ENCODE measurements at regions not wholly inside any gene's neighbourhood (a gene's known extent, or its start where the extent isn't known, plus 50 kb on each side); places are given as distances from the start of the nearest gene placed in this dataset.

DNA sequence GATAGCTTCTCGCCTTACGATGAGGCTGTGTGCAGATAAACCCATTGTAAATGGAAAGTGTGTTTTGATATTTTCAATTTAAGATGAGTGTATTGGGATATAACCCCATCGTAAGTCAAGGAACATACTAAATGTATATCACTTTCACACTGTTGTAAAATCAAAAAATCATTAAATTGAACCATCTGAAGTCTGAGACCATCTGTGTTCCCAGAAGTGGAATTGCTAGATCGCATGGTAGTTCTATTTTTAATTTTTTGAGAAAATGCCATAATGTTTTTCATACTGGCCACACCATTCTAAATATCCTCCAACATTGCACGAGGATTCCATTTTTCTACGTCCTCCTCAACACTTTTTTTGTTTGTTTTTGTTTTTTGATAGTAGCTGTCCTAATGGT is 209.1 kb upstream of the MTPN start:
- TF ChIP-seq CTCF (IDR thresholded peaks at IDR 0.05; ENCODE audit: unreplicated experiment) = no peak
- no peaks in the 10 kb centered on the region for H3K36me3 Mint-ChIP-seq (ENCODE audit: insufficient read depth, unreplicated experiment)
- no peak overlapping the region for H3K4me3 Mint-ChIP-seq (ENCODE audit: low read depth, unreplicated experiment)
- H3K9me3 Mint-ChIP-seq (ENCODE audit: low read depth, unreplicated experiment) = peaks cover 13% of the 10 kb centered on the region
- no peaks in the 10 kb centered on the region for H3K27me3 Mint-ChIP-seq (ENCODE audit: unreplicated experiment)
- H3K4me1 Mint-ChIP-seq (ENCODE audit: low read depth, unreplicated experiment) = no peaks in the 10 kb centered on the region
- H3K27ac Mint-ChIP-seq (ENCODE audit: unreplicated experiment) = no peak overlapping the region
- CTCF ChIA-PET = no interaction called here
- no TSS peak for BruUV-seq (replicated peaks)
- intact Hi-C loops (cut with micrococcal nuclease; ENCODE audit: unreplicated experiment) = no loop called here
- no peak for DNase-seq

- no TSS peak for BruUV-seq (replicated peaks)
- no peaks in the 10 kb centered on the region for H3K27me3 Mint-ChIP-seq (ENCODE audit: unreplicated experiment)
- peaks cover 13% of the 10 kb centered on the region for H3K9me3 Mint-ChIP-seq (ENCODE audit: low read depth, unreplicated experiment)
- no peaks in the 10 kb centered on the region for H3K36me3 Mint-ChIP-seq (ENCODE audit: insufficient read depth, unreplicated experiment)
- no peak for TF ChIP-seq CTCF (IDR thresholded peaks at IDR 0.05; ENCODE audit: unreplicated experiment)
- DNase-seq = no peak
- intact Hi-C loops (cut with micrococcal nuclease; ENCODE audit: unreplicated experiment) = no loop called here
- CTCF ChIA-PET = interaction anchor here (0.5 kb wide), 1 partner anchor 120 kb away, joined by 4 read pairs; no protein-coding TSS in a partner anchor
- no peak overlapping the region for H3K27ac Mint-ChIP-seq (ENCODE audit: unreplicated experiment)
- no peaks in the 10 kb centered on the region for H3K4me1 Mint-ChIP-seq (ENCODE audit: low read depth, unreplicated experiment)
- no peak overlapping the region for H3K4me3 Mint-ChIP-seq (ENCODE audit: low read depth, unreplicated experiment)
These were observed 207.6 kb upstream of the MTPN start for GRCh38 chr7:136184719-136185118.

DNA sequence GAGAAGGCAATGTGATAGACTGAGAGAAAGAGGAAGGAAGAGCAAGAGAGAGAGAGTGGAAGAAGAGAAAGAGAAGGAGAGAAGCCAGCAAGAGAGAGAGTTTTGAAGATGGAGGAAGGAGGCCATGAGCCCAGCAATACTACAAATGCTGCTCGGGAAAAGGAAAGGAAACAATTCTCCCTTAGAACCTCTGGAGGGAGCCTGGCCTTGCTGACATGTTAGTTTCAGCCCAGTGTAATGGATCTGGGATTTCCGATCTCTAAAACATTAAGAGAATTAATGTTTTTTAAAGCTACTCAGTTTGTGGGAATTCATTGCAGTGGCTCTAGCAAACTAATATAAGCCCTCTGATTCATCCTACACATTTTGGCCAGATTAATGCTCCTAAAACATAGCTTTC is 206.8 kb upstream of the MTPN start:
- intact Hi-C loops (cut with micrococcal nuclease; ENCODE audit: unreplicated experiment) = no loop called here
- no peaks in the 10 kb centered on the region for H3K4me1 Mint-ChIP-seq (ENCODE audit: low read depth, unreplicated experiment)
- no peak overlapping the region for H3K27ac Mint-ChIP-seq (ENCODE audit: unreplicated experiment)
- H3K9me3 Mint-ChIP-seq (ENCODE audit: low read depth, unreplicated experiment) = peaks cover 13% of the 10 kb centered on the region
- no peak for TF ChIP-seq CTCF (IDR thresholded peaks at IDR 0.05; ENCODE audit: unreplicated experiment)
- no peaks in the 10 kb centered on the region for H3K27me3 Mint-ChIP-seq (ENCODE audit: unreplicated experiment)
- no TSS peak for BruUV-seq (replicated peaks)
- no peak for DNase-seq
- CTCF ChIA-PET = interaction anchor here (0.5 kb wide), 1 partner anchor 119 kb away, joined by 4 read pairs; no protein-coding TSS in a partner anchor
- H3K4me3 Mint-ChIP-seq (ENCODE audit: low read depth, unreplicated experiment) = no peak overlapping the region
- no peaks in the 10 kb centered on the region for H3K36me3 Mint-ChIP-seq (ENCODE audit: insufficient read depth, unreplicated experiment)

DNA sequence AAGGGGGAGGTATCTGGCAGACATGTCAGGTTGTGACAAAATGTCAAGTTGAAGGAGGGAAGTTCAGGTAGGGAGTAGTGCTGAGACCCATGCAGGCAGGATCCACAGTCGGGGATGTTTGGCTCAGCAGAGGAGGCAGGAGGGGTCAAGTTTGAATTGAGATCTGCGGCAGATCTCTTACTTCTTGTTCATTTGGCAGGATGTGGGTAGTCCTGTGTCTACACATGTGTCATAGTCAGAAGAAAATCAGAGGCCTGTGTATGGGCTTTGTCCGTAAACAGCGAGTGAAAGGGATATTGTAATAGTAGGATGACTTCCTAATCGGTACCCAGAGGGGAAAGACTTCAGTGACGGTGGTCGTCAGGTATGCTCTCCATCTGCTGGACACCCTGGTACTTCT is 203.8 kb upstream of the MTPN start:
- Mint-ChIP-seq H3K27me3 (ENCODE audit: unreplicated experiment) (no peaks in the 10 kb centered on the region), H3K4me1 (ENCODE audit: low read depth, unreplicated experiment) (no peaks in the 10 kb centered on the region), H3K36me3 (ENCODE audit: insufficient read depth, unreplicated experiment) (no peaks in the 10 kb centered on the region), H3K27ac (ENCODE audit: unreplicated experiment) (no peak overlapping the region), H3K4me3 (ENCODE audit: low read depth, unreplicated experiment) (no peak overlapping the region), H3K9me3 (ENCODE audit: low read depth, unreplicated experiment) (peaks cover 7% of the 10 kb centered on the region)
- intact Hi-C loops (cut with micrococcal nuclease; ENCODE audit: unreplicated experiment) = no loop called here
- no peak for TF ChIP-seq CTCF (IDR thresholded peaks at IDR 0.05; ENCODE audit: unreplicated experiment)
- no peak for DNase-seq
- no TSS peak for BruUV-seq (replicated peaks)
- CTCF ChIA-PET = no interaction called here
